NCI-H446 treated with DMSO at 0.1 percent for 48 hours (cell line): ENCODE measurements at regions not wholly inside any gene's neighbourhood (a gene's known extent, or its start where the extent isn't known, plus 50 kb on each side); places are given as distances from the start of the nearest gene placed in this dataset.
"Not testable (repeated sequence)": the region's sequence is repeated elsewhere in the genome, so short reads cannot be mapped to it uniquely, and the experiment has no call there.

ENCODE experiments used
- DNase-seq: peaks from one replicate; lab custom pipeline; 2025; lab: John Stamatoyannopoulos, UW

DNA sequence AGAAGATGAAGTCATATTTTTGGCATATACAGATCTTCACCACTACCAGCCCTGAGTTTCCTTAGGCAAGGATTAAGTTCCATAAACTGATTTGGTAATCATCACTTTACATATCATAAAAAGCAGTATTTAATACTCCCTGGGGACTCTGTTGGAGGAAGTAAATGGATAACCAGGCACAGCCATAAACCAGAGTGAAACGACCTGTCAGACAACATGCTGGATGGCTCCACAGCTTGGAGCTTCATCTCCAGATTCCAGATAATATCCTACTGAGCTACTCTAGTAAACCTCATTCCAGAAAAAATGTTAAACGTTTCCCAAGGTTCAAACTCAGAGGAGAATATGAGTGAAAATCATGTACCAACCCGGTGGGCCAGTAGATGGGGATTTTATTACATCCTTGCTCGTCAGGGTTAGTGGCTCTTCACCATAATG, 109.2 kb downstream of the BASP1 start:
- no peak for DNase-seq

GRCh38 chr5:17327048-17327625, 109.7 kb downstream of the BASP1 start:
- no peak for DNase-seq

DNA sequence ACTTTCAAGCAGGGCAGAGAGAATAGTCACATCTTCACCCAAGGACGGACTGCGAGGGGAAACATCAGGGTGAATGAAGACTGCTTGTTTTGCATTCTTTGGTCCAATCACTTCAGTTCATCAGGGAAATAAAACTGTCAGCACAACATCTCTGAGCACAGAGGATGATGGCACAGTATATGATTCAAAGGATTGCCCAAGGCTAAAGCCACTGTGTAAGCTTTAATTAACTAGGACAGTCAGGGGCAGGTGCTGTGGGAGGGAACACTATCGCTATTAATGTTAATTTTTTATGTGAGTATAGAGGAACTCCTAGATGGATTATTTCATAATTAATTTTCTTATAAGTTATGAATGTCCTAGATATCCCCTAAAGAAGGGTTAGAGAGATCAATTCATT, 112.1 kb downstream of the BASP1 start:
- DNase-seq = no peak

- DNase-seq = no peak
Measured at GRCh38 chr5:17330386-17330785, 113.0 kb downstream of the BASP1 start.

GRCh38 chr5:17331651-17332050, 114.2 kb downstream of the BASP1 start:
- no peak for DNase-seq

GRCh38 chr5:17333755-17334154, 116.3 kb downstream of the BASP1 start:
- no peak for DNase-seq

DNA sequence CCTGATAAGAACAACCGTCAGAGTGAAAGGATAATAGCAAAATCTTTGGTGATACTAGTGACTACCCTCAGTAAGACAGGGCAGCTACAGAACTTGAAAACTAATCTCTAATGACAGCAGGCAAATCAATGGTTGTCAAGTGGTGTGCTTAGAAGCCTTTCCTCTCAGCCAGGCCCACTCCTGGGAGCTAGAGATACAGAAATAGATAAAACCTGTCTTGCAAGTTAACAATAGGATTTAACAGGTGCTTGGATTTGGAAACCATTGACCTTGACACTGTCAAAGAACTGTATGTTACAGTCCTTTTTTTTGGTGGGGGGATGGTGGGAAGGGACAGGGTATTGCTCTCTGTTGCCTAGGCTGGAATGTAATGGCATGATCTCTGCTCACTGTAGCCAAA, 118.6 kb downstream of the BASP1 start:
- DNase-seq = no peak

DNA sequence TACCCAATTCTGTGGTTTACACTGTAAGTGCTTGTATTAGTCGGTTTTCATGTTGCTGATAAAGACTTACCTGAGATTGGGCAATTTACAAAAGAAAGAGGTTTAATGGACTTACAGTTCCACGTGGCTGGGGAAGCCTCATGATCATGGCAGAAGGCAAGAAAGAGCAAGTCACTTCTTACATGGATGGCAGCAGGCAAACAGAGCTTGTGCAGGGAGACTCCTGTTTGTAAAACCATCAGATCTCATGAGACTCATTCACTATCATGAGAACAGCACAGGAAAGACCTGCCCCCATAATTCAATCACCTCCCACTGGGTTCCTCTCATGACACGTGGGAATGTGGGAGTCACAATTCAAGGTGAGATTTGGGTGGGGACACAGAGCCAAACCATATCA, 119.3 kb downstream of the BASP1 start:
- not testable (repeated sequence) for DNase-seq

DNA sequence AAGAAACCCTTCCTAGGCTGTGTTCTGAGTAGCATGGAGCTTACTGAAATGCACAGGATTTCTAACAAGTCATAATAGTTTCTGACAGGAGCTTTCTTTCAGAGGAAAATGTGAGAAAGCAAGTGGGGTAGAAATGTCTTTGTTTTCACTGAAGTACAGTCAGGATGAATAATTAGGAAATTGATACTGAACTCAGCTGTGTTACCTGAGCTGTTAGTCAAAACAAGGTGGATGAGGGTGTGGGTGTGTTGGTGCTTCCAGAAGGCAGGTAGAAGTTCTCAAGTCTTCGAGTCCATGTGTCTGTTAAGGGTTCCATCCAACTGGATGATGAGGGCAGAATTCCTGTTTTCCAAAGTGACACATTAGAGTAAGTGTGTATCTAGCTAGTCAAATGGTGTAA, 122.4 kb downstream of the BASP1 start:
- no peak for DNase-seq

DNA sequence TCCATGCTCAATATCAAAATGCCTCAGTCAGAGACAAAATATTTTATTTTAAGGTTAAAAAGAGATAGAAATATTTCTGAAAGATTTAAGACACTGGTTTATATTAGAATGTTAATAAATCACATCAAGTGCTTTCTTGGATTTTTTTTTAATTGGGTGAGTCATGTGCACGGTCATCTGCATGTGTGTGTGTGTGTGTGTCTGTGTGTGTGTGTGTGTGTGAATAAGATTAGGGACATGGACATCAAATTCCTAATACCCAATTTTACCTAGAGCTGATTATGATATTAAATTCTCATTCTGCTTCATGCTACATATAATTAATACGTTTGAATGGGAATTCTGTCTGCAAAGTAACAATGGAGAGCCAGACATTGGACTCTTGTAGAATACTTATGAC, 122.9 kb downstream of the BASP1 start:
- no peak for DNase-seq

GRCh38 chr5:17340819-17341218, 123.4 kb downstream of the BASP1 start:
- no peak for DNase-seq

GRCh38 chr5:17343675-17344074, 126.2 kb downstream of the BASP1 start:
- peak; percentile 16 for DNase-seq

- DNase-seq = no peak
Measured at GRCh38 chr5:17346811-17347210, 129.4 kb downstream of the BASP1 start.

DNA sequence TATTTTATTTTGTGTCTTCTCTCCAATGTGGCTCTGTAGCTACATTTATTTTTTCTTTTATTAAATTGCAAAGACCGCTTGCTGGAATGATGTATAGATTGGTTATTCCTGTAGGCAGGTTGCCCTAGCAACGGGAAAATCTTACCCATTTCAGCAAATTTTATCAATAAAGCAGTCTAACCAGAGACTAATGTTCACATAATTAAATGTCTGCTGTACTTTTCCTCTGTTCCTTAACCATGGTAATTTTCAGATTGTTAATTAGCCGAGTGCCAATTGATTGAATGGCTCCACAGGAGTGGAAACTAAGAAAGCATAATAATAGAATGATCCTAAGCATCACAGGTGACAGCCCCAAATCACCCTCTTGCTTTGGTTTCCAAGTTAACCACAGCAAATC, 134.8 kb downstream of the BASP1 start:
- DNase-seq = no peak

DNA sequence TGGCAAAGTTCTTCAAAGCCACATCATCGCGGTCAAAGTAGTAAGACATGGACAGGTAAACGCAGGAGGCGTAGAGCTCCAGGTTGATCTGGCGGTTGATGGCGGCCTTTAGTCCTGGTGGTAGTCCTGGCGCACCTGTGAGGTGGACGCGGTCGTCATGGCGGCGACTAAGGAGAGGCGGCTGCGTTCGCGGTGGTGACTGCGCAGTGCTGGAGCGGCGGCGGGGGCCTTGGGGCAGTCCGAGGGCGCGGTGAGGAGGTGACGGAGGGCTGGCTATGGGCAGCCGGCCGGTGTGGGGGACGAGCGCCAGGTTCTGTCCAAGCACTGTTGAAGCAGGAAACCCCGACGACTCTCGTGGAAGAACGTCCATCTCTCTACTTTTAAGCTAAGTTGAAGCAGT, 136.8 kb downstream of the BASP1 start:
- DNase-seq = no peak

GRCh38 chr5:17355586-17356346, 138.3 kb downstream of the BASP1 start:
- no peak for DNase-seq

DNA sequence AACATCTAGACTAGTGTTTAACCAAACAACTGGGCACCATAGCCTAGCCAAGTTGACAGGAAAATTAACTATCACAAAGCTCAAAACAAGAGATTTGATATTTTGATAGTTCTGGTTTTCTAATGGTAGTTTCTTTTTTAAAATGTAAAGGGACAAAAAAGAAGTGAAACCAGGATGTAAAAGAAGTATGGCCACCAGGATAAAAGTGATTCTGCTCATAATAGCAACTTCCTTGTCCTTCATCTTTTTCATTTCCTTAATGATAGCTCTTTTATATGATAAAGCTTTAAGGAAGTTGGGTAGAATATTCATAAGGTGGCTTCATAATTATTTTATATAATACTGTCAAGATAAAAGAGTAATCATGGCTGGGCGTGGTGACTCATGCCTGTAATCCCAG, 139.1 kb downstream of the BASP1 start:
- DNase-seq = no peak

GRCh38 chr5:17357504-17357903, 140.1 kb downstream of the BASP1 start:
- no peak for DNase-seq

DNA sequence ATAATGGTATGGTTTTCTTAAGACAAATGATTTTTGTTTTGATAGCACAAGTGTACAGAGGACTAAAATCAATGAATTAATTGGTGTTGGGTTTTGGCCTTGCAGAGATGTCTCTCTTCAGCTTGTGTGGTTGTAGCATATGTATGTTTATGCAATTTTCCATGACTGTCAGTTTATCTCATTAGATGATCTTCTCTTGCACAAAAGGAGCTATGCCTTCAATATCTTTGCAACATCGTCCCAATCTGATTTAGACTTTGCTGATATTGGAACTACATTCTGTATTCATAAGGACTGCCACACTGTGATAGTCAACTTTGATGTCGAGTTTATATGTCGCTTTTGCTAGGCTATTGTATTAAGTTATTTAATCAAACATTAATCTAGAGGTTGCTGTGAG, 140.0 kb upstream of the TAF11L2 start:
- no peak for DNase-seq

DNA sequence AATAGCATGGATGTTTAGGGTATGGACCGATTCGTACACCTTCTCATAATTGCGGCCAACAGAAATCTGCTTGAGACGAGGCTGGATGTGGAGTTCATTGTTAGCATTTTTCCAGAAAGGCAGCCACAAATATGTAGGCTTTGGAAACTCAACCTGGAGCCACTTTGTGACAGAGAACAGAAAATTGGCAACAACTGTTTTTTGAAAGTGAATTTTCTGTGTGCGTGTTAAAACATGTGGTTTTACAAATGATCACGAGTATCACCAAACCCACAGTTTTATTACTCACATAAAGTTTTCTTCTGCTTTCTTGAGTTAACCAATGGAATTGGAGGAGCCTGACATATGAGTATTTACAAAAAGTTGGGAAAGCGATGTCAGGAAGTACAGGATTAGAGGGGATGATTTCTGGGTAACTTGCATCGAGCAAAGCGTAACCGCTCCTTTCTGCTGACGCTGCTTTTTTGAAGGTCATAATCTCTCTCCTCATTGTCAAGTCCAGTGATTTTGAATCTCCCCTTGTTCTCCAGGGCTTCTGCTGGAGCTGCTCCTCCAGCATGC, 138.5 kb upstream of the TAF11L2 start:
- DNase-seq = no peak

- no peak for DNase-seq
Measured at GRCh38 chr5:17360879-17361278, 137.2 kb upstream of the TAF11L2 start.

DNA sequence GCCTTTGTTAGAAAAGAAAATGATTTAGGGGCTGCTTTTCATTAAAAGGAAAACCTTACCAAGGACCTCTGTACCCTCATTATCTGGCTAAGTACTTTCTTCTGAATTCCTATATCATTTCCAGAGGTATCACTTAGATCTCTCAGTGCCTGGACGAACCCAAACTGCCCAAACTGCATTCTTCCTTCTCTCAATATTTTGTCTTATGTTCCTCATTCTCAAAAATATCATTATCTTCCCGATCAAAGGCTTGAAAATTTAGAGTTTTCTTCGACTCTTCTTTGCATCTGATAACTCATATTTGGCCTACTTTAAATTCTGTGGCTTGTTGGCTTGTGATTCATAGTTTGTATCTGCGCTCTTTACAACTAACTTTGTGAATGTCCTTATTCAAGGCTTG, 136.7 kb upstream of the TAF11L2 start:
- DNase-seq = no peak

DNA sequence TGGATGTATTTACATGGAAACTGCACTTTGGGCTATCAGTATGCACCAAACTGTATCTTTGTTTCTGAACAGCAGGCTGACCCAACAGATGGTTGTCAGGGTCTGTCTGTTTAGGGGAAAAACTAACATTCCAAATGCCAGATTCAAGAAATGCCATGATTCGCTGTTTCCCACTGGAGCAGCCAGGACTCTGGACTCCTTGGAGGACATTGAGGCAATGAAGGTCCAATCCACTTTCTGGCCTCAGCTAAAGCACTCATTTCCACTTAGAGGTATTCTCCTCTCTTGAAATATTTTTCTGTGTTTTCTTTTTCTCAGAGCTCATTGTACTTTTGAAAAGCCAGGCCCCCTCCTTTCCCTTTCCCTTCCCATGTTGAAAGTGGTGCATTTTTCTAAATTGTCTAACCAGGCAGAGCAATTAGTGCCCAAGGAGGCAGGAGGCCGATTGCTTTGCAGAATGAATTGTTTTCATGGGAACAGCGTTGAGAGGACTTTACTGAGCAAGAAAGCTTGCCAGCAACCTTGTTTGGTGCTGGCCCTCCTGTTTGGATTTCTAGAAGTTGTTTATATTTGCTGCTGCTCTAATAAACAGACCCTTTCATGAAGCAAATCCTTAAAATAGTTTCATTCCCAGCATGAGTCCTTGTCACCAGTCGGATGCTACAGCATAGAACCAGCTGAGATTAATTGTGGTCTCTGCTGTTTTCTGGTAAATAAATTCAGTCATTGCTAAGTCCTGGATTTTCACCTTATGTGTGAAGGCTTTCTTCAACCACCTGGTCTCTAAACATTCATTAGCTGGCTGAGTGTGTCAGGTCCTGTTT, 132.8 kb upstream of the TAF11L2 start:
- no peak for DNase-seq
